ENCODE measurements at regions not wholly inside any gene's neighbourhood (a gene's known extent, or its start where the extent isn't known, plus 50 kb on each side); places are given as distances from the start of the nearest gene placed in this dataset.

GRCh38 chr3:150330174-150330573 lies 77.9 kb upstream of the TSC22D2 start:
- DNase-seq (ENCODE audit: low read depth) = no peak
- TF ChIP-seq CTCF (IDR thresholded peaks at IDR 0.05; ENCODE audit: control insufficient read depth, extremely low read depth, insufficient read depth) = no peak
- no peak overlapping the region for H3K4me3 ChIP-seq (ENCODE audit: low read depth, low read length)

GRCh38 chr3:150329408-150329807 lies 78.7 kb upstream of the TSC22D2 start:
- no peak overlapping the region for H3K4me3 ChIP-seq (ENCODE audit: low read depth, low read length)
- no peak for TF ChIP-seq CTCF (IDR thresholded peaks at IDR 0.05; ENCODE audit: control insufficient read depth, extremely low read depth, insufficient read depth)
- no peak for DNase-seq (ENCODE audit: low read depth)

GRCh38 chr3:150328654-150329040 lies 79.5 kb upstream of the TSC22D2 start:
- no peak for TF ChIP-seq CTCF (IDR thresholded peaks at IDR 0.05; ENCODE audit: control insufficient read depth, extremely low read depth, insufficient read depth)
- DNase-seq (ENCODE audit: low read depth) = no peak

GRCh38 chr3:150327678-150328653 lies 80.1 kb upstream of the TSC22D2 start:
- no peak for DNase-seq (ENCODE audit: low read depth)
- no peak for TF ChIP-seq CTCF (IDR thresholded peaks at IDR 0.05; ENCODE audit: control insufficient read depth, extremely low read depth, insufficient read depth)

More at GRCh38 chr3:150328654-150329040, 79.5 kb upstream of the TSC22D2 start:
- H3K4me3 ChIP-seq (ENCODE audit: low read depth, low read length) = no peak overlapping the region

GRCh38 chr3:150324788-150325187 lies 83.3 kb upstream of the TSC22D2 start:
- TF ChIP-seq CTCF (IDR thresholded peaks at IDR 0.05; ENCODE audit: control insufficient read depth, extremely low read depth, insufficient read depth) = no peak
- no peak overlapping the region for H3K4me3 ChIP-seq (ENCODE audit: low read depth, low read length)
- DNase-seq (ENCODE audit: low read depth) = no peak

More at GRCh38 chr3:150327678-150328653, 80.1 kb upstream of the TSC22D2 start:
- no peak overlapping the region for H3K4me3 ChIP-seq (ENCODE audit: low read depth, low read length)

GRCh38 chr3:150324245-150324644 lies 83.9 kb upstream of the TSC22D2 start:
- H3K4me3 ChIP-seq (ENCODE audit: low read depth, low read length) = no peak overlapping the region
- DNase-seq (ENCODE audit: low read depth) = no peak
- no peak for TF ChIP-seq CTCF (IDR thresholded peaks at IDR 0.05; ENCODE audit: control insufficient read depth, extremely low read depth, insufficient read depth)

Data from LNCaP clone FGC (cell line).